Ecto neural progenitor cell (in vitro differentiated cells): ENCODE measurements at regions not wholly inside any gene's neighbourhood (a gene's known extent, or its start where the extent isn't known, plus 50 kb on each side); places are given as distances from the start of the nearest gene placed in this dataset.

Experiments
- DNase-seq: peaks from one replicate; pipeline ENCODE4 v3.0.0-alpha.2; 2018; ENCODE audit warnings: low spot score

GRCh38 chr13:31896427-31896826 is 135.1 kb upstream of the FRY start:
- DNase-seq: no peak

DNA sequence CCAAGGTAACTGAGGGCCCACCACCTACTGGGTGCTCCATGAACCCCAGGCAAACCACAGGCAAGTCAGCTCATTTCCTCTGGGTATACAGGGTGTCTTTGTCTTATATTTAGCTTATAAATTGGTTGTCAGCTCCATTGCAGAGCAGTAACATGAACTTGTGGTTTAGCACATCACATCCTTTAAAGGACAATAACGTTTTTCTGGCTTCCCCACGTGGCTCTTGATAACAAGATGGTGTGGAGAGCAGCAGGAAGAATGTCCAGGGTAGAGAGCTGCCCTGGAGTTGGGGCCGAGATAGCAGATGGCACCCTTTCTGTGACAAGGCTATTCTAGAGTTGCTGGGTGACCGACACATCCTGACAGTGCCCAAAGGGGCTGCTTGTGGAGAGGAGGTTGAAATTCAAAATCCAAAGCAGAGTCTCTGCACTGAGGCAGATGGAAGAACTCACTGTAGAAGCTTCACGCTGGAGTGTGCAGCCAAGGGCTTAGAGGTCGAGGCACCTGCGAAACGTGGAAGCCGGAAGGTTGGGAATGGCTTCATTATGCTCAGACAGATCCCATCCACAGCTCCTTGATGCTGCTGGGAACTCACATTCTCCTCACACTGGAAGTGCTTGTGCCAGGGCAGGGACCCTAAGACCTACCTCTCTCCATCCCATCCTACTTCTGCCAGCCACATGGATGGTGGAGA is 133.0 kb upstream of the FRY start:
- DNase-seq: no peak

- DNase-seq: no peak
Measured at GRCh38 chr13:31901985-31902384, 129.6 kb upstream of the FRY start.

- DNase-seq: no peak
Measured at GRCh38 chr13:31903111-31903815, 128.3 kb upstream of the FRY start.

- DNase-seq: no peak
Measured at GRCh38 chr13:31904941-31905824, 126.4 kb upstream of the FRY start.

- DNase-seq: no peak
Measured at GRCh38 chr13:31905961-31906360, 125.6 kb upstream of the FRY start.

GRCh38 chr13:31908696-31909411 is 122.7 kb upstream of the FRY start:
- no peak for DNase-seq

DNA sequence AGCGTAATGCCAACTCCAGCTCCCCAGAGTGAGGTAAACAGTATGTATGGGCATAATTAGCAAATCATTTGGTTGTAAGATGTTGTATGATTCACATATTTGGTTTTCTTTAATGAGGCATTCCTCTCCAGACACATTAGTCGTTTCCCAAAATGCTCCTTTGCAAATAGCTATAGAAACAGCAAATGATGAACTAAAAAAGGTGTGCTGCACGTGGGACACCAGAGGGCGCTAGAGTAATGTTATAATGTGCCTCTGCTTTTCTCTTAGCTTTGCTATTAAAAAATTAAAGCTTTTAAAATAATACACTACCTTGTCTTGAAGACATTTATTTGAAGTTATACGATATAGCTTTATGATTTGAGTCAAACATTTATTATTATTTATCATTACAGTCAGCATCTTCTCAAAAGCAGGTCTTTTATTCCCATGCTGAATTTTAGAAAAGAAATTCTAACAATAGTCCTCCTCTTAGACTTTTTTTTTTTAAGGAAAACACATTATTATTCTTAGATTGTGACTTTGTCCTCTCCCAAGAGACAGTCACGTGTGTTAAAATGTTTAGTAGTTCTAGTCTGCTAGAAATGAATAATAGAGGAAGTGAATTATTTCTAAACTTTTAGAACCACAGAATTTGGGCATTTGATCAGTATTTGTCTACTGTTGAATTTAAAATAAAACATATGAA is 121.6 kb upstream of the FRY start:
- no peak for DNase-seq

- no peak for DNase-seq
Measured at GRCh38 chr13:31910633-31911032, 120.9 kb upstream of the FRY start.

GRCh38 chr13:31912647-31913401 is 118.8 kb upstream of the FRY start:
- DNase-seq: no peak

DNA sequence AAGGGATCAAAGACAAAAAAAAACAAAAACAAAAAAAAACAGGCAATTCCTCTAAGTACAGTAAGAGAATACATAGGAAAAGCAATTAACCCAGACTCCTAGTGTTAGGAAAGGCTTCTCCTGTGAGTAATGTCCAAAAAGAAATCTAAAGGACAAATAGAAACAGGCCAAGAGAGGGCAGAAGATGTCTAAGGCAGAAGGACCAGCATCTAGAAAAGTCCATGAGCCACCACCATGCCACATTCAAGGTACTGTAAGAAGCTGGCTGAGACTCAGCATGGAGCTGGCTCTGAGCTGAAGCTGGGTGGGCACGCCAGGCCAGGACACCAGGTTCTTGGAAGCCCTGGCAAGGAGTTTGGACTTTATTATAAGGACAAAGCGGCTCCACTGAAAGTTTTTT is 118.1 kb upstream of the FRY start:
- no peak for DNase-seq

GRCh38 chr13:31914843-31915242 is 116.7 kb upstream of the FRY start:
- no peak for DNase-seq

GRCh38 chr13:31918707-31919106 is 112.9 kb upstream of the FRY start:
- no peak for DNase-seq

DNA sequence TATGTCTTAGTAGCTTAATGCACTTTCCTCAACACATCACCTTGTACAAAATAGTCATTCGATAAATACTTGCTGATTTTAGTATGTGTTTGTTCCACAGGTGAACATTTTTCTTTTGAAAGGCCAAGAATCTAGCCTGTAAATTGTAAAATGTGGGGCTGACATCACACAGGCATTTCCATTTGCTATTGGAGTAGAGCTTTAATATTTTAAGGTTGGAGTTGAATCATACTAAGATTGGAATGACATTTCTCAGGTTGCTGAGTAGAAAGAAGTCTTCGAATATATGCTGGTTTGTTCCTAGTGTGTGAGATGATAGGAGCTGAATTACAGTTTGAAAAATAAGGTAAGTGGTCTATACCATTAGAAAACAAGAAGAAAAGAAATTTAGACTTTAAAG is 112.3 kb upstream of the FRY start:
- DNase-seq: no peak

- no peak for DNase-seq
Measured at GRCh38 chr13:31919971-31920726, 111.4 kb upstream of the FRY start.

- DNase-seq: no peak
Measured at GRCh38 chr13:31920727-31921100, 110.9 kb upstream of the FRY start.

DNA sequence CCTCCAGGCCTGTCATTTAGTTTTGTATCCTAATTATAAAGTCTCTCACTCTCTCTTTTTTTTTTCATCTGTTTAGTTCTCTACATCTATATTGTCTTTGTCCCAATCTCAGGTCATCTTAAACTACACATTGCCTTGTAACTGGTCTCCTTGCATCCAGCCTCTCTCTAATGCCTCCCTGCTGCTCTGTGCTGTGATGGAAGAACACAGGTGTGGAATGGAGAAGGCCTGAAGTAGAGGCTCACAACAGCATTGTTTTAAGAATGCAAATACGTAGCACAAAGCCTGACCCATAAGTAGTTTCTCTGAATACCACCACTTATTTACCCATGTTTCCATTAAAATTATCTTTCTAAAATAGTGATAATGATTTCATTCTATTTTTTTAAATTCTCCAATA is 108.8 kb upstream of the FRY start:
- DNase-seq: no peak

DNA sequence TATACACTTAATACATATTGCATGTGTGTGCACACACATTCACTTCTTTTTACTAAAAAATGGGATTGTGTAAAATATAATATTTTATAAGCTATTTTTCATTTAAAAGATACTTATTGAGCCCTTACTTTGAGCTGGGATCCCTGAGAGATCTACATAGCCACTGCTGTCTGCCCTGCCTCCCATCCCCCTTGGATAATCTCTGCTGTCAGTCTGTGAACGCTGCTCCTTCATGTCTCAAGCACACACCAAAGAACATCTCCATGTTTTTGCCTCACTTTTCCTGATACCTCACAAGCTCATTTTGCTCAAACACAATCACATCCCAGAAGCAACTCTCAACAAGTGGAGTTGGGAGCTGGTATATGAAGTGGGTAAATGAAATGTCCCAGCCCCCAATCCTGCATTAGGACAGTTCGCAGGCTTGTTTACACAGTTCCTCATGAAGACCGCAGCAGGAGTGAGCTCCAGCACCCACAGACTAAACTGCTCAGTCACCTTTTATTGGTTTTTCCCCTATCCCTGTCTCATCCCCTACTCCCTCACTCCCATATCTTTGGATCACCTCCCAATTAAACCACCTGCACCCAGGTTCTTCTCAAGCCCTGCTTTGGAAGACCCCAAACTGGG is 108.3 kb upstream of the FRY start:
- no peak for DNase-seq

DNA sequence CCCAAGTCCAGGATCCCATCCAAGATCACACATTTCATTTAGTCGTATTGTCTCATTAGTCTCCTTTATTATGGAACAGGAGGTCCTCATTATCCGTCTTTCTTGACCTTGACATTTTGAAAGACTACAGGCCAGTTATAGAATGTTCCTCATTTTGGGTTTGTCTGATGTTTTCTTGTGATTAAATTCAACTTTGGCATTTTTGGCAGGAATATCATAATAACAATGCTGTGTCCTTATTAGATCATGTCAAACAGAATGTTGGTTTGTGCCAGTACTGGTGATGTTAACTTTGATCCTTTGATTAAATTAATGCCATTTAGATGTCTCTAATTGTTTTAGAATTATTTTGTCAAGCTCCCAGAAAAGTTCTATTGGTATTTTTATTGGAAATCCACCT is 106.5 kb upstream of the FRY start:
- DNase-seq: no peak

- no peak for DNase-seq
Measured at GRCh38 chr13:31927219-31927653, 104.3 kb upstream of the FRY start.
